GM19455 (cell line): ENCODE measurements at regions not wholly inside any gene's neighbourhood (a gene's known extent, or its start where the extent isn't known, plus 50 kb on each side); places are given as distances from the start of the nearest gene placed in this dataset.
A peak's percentile ranks its signal among the peaks of the same experiment; 100 is the strongest.
"Not testable (repeated sequence)": the region's sequence is repeated elsewhere in the genome, so short reads cannot be mapped to it uniquely, and the experiment has no call there.

ENCODE experiments used
- ATAC-seq: cut with Tn5 transposase; IDR thresholded peaks from one replicate; pipeline ENCODE4 v1.9.1; 2021; ENCODE audit not compliant: unreplicated experiment

DNA sequence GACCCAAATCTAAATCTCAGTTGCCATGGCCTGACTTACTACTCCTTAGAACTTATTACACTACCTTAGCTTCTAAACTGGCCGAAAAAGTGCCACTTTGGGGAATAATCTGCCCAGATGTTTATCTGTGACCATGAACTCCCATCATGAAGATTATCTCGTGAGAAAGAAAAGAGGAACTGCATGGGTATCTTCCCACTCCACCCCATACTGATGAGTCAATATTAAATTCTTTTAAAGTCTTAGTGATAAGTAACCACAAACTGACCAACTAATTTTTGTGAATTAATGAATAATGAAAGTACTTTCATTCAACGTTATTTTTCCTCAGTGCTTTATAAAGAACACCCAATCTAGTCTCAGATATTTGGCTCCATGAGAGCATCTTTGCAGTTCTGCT is 493.5 kb downstream of the EBF1 start:
- ATAC-seq: no peak

DNA sequence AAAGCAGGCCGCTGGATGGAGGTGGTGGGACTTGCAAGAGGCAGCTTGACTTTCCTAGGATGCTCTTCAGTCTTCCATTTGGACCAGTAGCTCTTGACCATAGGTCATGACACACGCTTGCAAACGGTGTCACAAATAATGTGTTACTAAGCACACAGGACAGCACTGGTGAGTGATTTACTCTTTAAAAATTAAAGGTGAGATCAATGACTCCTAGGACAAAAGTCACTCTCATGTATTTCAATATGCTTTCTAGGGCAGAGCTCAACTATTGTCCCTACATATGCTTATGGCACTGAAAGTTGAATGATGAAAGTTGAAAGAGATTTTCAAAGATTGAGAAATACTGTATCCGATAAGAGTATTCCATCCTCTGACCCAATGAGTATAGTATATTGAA is 496.7 kb downstream of the EBF1 start:
- no peak for ATAC-seq

DNA sequence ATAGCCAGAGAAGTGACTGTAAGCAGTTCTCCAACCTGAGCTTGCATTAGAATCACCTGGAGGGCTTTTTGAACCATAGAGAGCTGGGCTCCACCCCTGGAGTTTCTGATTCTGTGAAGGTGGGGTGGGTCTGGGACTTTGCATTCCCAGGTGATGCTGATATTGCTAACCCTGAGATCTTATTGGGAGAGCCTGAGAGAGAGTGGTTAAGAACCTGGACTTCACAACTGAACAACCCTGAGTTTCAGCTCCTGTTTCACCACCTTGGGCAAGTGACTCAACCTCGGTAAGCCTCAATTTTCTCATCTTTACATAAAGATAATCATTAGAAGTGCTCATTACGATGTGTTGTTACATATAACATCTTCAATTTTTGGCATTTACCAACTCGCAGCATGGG is 498.6 kb downstream of the EBF1 start:
- no peak for ATAC-seq

DNA sequence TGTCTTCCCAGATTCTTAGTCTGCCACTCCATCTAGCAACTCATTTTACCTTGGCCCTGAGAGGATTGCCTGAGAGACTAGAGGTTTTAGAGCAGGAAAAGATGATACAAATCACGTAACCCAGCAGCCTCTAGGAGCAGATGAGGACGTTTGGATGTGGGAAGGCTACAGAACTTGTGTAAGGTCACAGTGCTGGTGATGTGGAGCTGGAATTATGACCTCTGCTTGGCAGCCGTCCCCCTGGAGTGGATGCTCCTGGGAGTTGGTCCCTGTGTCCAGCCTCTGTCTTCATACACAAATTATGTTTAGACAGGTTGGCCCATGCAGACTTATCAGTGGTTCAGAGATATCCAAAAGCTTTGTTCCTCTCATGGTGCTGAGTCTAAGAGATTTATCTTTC is 499.0 kb downstream of the EBF1 start:
- ATAC-seq: no peak

DNA sequence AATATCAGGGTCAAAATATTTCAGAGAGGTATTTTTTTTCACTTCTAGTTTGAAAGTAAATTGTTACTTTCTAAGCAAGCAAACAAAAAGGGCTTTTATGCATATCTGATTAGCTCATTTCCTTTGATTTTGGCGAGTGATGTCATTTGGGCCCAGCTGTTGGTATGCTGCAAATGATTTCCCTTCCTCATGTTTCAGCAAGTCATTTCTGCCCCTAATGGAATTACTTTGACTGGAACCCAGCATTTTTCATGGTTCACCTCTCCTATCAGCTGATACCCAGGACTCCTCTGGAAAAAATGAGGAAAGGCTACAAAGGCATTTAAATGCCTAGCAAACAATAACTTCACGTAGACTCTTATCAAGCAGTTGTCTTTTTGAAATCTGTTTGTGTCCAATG is 500.6 kb downstream of the EBF1 start:
- ATAC-seq: no peak

DNA sequence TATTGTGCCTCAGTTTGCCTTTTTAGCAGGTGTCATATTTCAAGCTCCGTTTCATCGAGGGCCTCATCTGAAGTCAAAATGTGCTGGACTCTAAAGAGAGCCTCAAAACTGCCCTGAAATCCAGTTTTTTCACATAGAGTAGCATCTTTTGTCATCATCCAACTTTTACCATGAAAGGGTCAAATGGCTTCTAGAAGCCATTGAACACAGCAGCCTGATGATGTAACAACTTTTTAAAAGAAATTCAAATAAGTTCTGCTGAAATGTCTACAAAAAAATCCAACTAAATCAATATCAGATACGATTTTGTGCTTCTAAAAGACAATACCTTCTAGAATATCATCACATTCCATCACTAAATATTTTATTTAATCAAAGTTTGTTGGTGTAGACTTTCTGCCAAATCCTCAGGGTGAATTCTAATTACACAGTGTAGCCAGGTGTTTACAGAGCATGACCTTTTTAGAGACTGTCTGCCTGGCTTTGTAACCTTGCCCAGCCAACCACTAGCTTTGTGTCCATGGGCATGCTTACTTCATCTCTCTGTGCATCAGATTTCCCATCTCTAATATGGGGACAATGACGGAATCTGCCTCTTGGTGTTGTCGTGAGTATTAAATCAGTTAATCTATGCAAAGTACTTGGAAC is 505.0 kb downstream of the EBF1 start:
- no peak for ATAC-seq

DNA sequence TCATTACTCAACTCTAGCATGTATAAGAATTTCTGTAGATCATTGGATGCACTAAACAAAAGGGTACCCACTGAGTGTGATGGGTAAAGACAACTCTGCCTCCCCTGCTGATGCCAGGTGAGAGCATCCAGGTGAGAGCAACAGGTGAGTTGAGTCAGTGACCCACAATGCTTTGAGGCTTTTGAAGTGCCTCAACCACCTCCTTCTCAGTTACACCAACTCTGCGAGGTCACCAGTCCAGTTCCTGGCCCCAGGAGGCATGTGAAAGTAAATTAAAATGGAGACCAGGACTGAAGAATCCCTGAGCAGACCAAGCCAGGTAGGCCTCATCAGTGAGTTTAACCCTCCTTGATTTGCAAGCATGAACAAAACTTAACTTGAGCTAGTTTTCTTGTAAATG is 505.8 kb downstream of the EBF1 start:
- no peak for ATAC-seq

DNA sequence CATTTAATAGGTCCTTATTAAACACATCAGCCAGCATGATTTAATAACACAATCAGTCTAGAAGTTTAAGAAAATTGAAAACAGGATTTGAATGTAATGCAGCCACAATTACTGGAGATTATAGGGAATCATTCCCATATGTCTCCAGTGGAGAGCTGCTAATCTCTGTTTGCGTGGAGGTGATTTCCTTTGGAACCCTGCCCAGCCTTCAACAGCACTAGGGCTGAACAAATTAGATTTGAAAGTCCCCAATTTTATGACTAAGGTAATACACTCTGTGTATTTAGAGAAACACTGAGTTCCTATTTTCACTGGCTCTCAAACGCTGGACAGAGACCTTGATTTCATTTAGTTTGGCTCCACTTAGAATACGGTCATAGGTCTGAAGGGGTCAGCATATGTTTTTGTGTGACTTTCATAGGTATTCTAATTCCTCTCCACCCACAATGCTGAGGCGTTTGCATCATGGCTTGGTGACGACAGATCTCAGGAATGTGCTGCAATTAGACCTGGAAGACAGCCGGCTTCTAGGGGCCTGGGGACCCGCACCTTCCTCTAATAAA is 508.3 kb downstream of the EBF1 start:
- no peak for ATAC-seq

DNA sequence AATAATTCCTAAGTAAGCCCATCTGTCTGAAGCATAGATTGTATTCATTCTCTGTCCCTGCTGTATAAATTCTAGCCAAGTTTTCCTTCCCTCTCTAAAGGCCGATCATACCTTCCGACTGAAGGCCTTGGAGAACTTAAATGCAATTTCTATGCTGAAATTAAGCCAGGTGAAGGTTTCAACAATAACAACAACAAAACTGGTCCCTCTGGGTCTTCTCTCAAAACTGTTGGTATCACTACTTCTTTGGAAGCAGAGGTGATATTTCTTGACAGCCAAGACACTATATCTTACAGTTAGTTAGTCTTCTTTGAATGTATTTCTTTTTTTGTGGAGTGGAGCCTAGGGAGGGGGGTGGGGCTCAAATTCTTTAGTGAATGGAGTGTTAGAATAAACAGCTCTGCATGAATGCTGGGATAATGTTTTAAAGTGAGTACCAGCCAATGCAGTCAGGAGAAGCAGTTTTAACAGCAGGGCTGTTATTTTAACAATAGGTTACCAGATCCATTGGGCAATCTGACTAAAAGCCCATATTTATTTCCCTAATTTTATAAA is 508.9 kb downstream of the EBF1 start:
- ATAC-seq: no peak

DNA sequence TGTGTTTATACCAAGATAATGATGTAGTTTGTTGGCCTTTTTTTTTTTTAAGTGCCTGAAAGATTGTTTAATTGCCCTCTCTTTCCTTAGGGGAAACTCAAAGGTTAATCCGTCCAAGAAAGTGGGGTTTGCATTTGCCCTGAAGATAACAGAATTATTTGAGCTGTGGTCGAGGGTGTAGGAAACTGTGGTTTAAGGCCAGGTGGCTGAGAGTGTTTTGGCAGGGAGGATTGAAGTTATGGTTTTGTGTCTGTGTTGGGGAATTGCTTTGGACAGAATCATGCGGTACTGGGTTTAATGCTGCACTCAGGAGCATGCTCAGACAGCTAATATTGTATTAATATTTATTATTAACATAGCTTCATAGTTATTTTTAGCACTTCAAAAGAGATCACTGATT is 509.8 kb downstream of the EBF1 start:
- ATAC-seq: no peak

DNA sequence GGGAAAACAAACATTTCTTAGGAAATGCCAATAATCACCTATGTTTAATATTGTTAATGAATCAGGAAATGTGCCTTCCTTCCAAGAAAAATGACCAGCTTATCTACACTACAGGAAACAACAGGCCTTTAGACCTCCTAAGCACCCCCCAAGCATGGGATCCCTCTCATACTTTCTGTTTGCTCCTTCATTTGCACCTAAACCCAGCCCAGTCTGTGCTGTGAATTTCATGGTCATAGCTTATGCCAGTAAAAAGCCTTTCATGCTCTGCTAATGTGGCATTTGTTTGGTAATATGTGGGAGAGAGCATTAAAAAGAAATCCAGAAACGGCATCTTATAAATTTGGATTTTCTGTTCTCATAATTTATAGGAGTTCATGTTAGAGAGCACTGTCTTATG is 511.1 kb downstream of the EBF1 start:
- ATAC-seq: no peak

DNA sequence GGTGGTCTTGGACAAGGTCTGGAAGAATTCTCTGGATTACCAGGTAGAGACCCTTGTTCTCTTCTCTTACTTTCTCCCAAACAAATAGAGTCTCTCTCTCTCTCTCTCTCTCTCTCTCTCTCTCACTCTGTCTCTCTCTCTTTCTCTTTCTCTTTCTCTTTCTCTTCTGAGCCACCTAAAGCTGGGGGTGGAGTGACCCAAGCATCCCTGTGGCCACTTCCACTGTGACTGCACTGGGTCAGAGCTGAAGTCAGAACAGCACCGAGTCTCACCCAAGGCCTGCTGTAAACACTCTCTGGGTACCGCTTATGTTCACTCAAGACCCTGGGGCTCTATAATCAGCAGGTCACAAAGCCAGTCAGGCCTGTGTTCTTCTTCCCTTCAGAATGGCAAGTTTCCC is 513.7 kb downstream of the EBF1 start:
- no peak for ATAC-seq

DNA sequence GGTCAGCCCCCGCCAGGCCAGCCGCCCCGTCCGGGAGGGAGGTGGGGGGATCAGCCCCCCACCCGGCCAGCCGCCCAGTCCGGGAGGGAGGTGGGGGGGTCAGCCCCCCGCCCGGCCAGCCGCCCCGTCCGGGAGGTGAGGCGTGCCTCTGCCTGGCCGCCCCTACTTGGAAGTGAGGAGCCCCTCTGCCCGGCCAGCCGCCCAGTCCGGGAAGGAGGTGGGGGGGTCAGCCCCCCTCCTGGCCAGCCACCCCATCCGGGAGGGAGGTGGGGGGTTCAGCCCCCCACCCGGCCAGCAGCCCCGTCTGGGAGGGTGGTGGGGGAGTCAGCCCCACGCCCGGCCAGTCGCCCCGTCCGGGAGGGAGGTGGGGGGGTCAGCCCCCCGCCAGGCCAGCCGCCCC is 517.0 kb downstream of the EBF1 start:
- ATAC-seq: not testable (repeated sequence)

DNA sequence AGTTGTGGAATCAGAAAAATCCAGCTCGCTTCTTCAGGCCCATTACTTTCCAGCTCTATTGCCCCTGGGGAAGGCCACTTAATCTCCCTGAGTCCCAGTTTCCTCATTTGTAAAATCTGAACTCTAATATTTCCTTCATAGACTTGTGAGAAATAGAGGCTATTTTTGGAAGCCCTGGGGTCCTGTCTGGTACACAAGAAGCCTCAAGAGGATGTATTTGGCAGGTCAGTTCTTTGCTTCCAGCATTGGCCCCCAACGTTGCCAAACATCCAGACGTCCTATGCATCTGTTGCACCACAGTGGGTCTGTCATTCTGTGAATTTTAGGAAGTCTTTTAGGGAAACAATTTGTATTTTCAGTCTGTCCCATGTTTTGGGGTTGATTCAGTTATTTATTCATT is 525.9 kb downstream of the EBF1 start:
- ATAC-seq: no peak

DNA sequence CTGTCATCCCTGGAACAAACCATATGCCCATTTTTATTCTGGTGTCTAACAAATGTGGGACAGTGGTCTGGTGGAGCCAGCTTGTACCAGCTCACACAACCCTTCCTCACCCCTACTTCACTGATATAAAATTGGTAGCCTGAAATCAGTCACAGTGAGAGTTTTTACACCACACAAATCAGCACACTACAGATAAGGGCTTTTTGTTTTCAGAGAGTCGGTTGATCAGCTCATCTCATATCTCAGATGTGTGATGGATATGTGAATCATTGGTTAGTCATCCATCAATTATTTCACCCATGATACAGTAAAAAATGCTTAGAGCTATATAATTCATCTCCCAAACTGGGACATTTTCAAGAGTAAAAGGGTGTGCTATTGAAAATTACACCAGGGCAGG is 529.2 kb downstream of the EBF1 start:
- ATAC-seq: no peak

DNA sequence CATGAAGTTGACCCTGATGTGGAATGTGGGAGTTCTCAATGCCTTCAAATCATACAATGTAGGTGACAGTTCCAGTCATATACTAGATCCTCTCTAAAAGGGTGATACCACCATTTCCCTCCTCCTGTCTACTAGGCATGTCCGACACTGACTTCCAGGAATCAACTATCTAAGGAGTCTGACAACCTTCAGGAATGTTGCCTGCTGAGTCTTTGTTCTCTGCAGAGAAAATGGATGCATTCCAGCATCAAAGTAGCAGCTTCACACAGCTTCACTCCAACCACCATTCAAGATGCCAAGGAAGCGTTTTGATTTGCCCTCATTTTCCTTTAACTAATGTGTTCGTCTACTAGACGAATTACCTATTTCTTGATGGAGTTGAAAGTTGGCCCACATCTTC is 530.2 kb downstream of the EBF1 start:
- no peak for ATAC-seq

DNA sequence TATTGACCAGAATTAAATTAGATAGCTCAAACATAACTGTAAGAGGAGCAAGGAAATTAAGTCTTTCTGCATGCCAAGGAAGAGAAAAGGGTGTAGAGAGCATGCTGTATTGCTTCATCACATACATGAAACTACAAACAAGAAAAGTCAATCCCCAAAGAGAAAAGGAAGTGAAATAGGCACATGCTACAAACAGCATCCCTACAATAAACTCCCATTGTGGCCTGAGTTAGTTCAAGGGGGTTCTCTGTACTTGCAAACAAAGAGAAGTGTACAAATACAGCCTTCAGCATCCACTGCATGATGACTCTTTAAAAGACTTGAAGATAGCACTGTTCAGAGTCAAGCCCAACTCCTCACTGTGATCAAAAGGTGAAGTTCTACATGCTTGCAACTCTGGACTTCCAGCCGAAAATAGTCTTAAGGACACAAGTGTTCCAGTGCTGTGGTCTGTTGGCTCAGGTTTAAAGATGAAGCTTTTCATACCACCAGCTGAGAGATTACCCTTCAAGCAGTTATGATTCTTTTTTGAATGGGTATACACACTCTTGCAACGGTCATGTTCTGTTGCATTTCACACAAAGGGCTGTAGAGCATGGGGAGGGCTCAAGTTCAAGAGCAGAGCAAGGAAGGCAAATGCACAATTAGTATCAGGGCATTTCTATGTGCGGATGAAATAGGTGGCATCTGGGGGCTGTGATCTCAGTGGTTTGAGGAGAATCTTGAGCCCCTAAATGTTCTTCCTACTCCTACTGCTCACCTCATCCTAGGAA is 534.5 kb downstream of the EBF1 start:
- no peak for ATAC-seq

DNA sequence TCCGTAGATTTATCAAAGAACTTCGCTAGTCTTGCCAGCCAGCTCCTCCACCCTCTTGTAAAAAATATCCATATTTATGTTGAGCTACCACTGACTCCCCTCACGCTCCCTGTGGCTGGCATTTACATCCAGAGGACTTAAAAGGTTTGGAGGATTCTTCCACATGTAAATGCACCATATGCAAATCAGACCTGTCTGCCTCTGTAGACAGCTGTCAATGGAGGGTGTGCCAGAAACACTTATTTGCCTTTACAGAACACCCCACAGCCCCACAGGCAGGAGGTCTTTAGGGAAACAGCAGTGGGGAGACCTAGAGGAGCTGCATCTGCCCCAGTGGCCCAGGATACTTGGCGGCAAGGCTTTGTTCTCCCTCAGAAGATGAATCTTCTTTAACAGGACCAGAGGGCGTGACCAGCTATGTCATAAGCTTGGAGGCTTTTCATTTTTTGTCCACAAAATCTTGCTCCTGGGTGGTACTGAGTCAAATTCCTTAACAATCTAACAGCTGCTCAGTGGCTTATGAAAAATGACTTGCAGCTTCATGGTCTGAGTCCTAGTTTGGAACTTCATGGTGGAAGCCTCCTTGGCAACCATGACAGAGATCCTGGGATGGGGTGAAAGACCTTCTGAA is 535.8 kb downstream of the EBF1 start:
- ATAC-seq: no peak

DNA sequence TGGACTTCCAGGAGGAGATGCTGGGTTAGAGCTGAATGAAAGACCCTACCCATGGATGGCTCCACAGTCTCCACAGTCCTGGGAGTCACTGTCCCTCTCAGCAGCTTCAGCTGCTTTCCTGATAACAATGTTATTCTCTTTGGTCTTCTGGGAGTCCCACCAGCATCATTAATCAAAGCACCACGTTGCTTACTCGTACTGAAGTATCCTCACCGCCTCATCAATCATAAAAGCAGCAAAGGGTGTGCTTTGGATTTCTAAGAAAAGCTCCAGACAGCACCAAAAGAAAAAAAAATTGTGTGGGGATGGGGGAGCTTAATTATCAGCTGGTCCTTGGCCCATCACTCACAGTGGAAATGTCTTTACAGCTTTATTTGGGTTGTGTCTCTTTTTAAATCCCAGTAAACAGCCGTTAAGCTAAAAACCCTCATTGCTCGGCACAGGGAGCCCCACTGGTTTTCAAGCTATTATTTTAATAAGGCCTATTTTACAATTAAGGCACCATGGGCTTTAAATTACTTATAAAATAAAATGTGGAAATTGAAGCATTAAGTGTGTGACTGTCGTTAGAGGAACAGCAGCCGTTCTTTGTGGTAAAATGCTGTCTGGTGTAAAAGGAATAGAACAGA is 538.0 kb downstream of the EBF1 start:
- ATAC-seq: no peak

DNA sequence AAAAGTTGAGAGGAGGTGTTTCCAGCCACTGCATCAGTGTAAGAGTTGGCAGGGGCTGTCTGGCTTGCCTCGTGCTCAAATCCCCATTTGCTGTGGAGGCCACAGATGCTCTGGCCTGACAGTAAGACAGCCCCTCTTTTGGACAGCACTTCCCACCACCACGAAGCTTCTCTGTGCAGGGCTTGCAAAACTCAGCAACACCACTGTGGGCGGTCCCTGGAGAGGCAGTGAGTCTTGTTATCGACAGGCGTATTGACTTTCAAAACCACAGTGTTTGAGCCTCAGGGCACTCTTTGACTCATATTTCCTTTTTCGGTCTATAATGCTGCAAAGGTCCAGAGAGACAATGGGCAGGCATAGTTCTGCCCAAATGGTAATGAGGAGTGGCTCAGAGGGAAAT is 539.5 kb downstream of the EBF1 start:
- ATAC-seq: peak; percentile 92

DNA sequence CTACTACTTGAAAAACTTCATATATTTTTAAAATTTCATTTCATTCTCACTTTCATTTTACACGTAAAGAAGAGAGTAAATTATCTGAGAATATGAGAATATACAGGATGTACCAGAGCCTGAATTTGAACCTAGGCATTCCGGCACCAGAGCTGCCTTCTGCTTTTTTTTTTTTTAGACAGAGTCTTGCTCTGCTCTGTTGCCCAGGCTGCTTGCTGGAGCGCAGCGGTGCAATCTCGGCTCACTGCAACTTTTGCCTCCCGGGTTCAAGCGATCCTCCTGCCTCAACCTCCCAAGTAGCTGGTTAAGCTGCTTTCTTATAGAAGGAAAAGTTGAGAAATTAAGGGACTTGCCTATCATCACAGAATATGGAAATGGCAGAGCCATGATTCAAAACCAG is 540.1 kb downstream of the EBF1 start:
- peak; percentile 61 for ATAC-seq
